Sciatic nerve (tissue), 2 donors: ENCODE measurements at regions not wholly inside any gene's neighbourhood (a gene's known extent, or its start where the extent isn't known, plus 50 kb on each side); places are given as distances from the start of the nearest gene placed in this dataset.
"Not testable (repeated sequence)": the region's sequence is repeated elsewhere in the genome, so short reads cannot be mapped to it uniquely, and the experiment has no call there.

Source experiments
- ATAC-seq: fragments of 200-7000 bp; cut with Tn5 transposase; one replicate; pipeline ENCODE4 v1.9.1; 2020; ENCODE audit warnings: mild to moderate bottlenecking, moderate library complexity
- DNase-seq: peaks from one replicate; pipeline ENCODE4 v3.0.0-alpha.2; 2020; ENCODE audit warnings: low spot score
- intact Hi-C: fragments of 100-400 bp; cut with DNase I; formaldehyde crosslinking; loops from one replicate; pipeline ENCODE4 v1.14.2; 2022
- donor health status: DM: no; HTN: no; CAD: no.
- donor health status: DM: no; HTN: no; CAD: no.

GRCh38 chr16:72658888-72659717 lies 388.8 kb downstream of the ZFHX3 start:
- no peak for ATAC-seq
- intact Hi-C loops = no loop called here
- no peak for DNase-seq

GRCh38 chr16:72657791-72658190 lies 390.1 kb downstream of the ZFHX3 start:
- ATAC-seq (no peak), DNase-seq (no peak)
- intact Hi-C loops = no loop called here

GRCh38 chr16:72657164-72657563 lies 390.8 kb downstream of the ZFHX3 start:
- ATAC-seq = no peak
- intact Hi-C loops = no loop called here
- no peak for DNase-seq

- DNase-seq (no peak), ATAC-seq (no peak)
- intact Hi-C loops = no loop called here
Measured at GRCh38 chr16:72654535-72654934, 393.4 kb downstream of the ZFHX3 start.

GRCh38 chr16:72649254-72649944 lies 398.5 kb downstream of the ZFHX3 start:
- intact Hi-C loops = no loop called here
- ATAC-seq = no peak
- DNase-seq = no peak

- intact Hi-C loops = no loop called here
- ATAC-seq (no peak), DNase-seq (no peak)
Measured at GRCh38 chr16:72646615-72647014, 401.3 kb downstream of the ZFHX3 start.

GRCh38 chr16:72645538-72645937 lies 402.4 kb downstream of the ZFHX3 start:
- DNase-seq (no peak), ATAC-seq (no peak)
- intact Hi-C loops = no loop called here

GRCh38 chr16:72644911-72645310 lies 403.0 kb downstream of the ZFHX3 start:
- DNase-seq (no peak), ATAC-seq (no peak)
- intact Hi-C loops = no loop called here

GRCh38 chr16:72639494-72639893 lies 408.4 kb downstream of the ZFHX3 start:
- intact Hi-C loops = no loop called here
- DNase-seq = no peak
- no peak for ATAC-seq

- intact Hi-C loops = no loop called here
- DNase-seq (no peak), ATAC-seq (no peak)
Measured at GRCh38 chr16:72637306-72637705, 410.6 kb downstream of the ZFHX3 start.

GRCh38 chr16:72635694-72636093 lies 412.2 kb downstream of the ZFHX3 start:
- no peak for ATAC-seq
- no peak for DNase-seq
- intact Hi-C loops = no loop called here

GRCh38 chr16:72635104-72635503 lies 412.8 kb downstream of the ZFHX3 start:
- DNase-seq (no peak), ATAC-seq (no peak)
- intact Hi-C loops = no loop called here

- DNase-seq, intact Hi-C loops, ATAC-seq: not testable (repeated sequence)
Measured at GRCh38 chr16:72627182-72627896, 420.6 kb downstream of the ZFHX3 start.

- ATAC-seq = no peak
- intact Hi-C loops = no loop called here
- no peak for DNase-seq
Measured at GRCh38 chr16:72626623-72627022, 421.3 kb downstream of the ZFHX3 start.

GRCh38 chr16:72621651-72622050 lies 426.3 kb downstream of the ZFHX3 start:
- DNase-seq = no peak
- intact Hi-C loops = no loop called here
- no peak for ATAC-seq

GRCh38 chr16:72620853-72621252 lies 427.1 kb downstream of the ZFHX3 start:
- ATAC-seq (no peak), DNase-seq (no peak)
- intact Hi-C loops = no loop called here

- ATAC-seq (no peak), DNase-seq (no peak)
- intact Hi-C loops = no loop called here
Measured at GRCh38 chr16:72620348-72620747, 427.6 kb downstream of the ZFHX3 start.

- DNase-seq (no peak), ATAC-seq (no peak)
- intact Hi-C loops = no loop called here
Measured at GRCh38 chr16:72615856-72616255, 432.1 kb downstream of the ZFHX3 start.

- intact Hi-C loops = no loop called here
- ATAC-seq = no peak
- DNase-seq = no peak
Measured at GRCh38 chr16:72612718-72613117, 435.2 kb downstream of the ZFHX3 start.

- intact Hi-C loops = no loop called here
- ATAC-seq = peak; percentile 49
- no peak for DNase-seq
Measured at GRCh38 chr16:72612256-72612655, 435.7 kb downstream of the ZFHX3 start.
